Caco-2 (cell line): ENCODE measurements at regions not wholly inside any gene's neighbourhood (a gene's known extent, or its start where the extent isn't known, plus 50 kb on each side); places are given as distances from the start of the nearest gene placed in this dataset.

Experiments used
- BruUV-seq: library from RNA; stranded (reverse); fragments of 400-500 nt; replicated peaks from 2 replicates; lab custom pipeline; 2021; lab: Mats Ljungman, UMichigan
- CTCF ChIA-PET: fragments of 300-600 bp; sonication (Branson Sonifier 250); formaldehyde crosslinking; loops from one replicate; lab custom pipeline; 2022; ENCODE audit warnings: antibody characterized with exemption; lab: Charles Lee
- POLR2A ChIA-PET: fragments of 300-600 bp; sonication (Branson Sonifier 250); formaldehyde crosslinking; loops from one replicate; lab custom pipeline; 2022; ENCODE audit warnings: antibody characterized with exemption; lab: Charles Lee
- DNase-seq, 2 experiments: peaks; one replicate each; pipeline versions ENCODE4 v3.0.0 to v3.0.0-alpha.2; 2020 to 2022
- H3K27me3 ChIP-seq: replicated peaks from 2 replicates; pipeline ENCODE4 v1.6.0; 2011; ENCODE audit warnings: low read length; ENCODE audit not compliant: control insufficient read depth, insufficient read depth
- H3K36me3 ChIP-seq: 2 replicates; pipeline ENCODE4 v1.5.1; 2011; ENCODE audit warnings: low read length; ENCODE audit not compliant: control insufficient read depth, insufficient read depth
- H3K4me1 ChIP-seq: fragments of 250-450 bp; sonication (Bioruptor Pico); 2 replicates; pipeline ENCODE4 v1.5.1; 2020; ENCODE audit warnings: mild to moderate bottlenecking
- H3K4me3 ChIP-seq: 2 replicates; pipeline ENCODE4 v1.5.1; 2011; ENCODE audit warnings: low read depth, mild to moderate bottlenecking, control low read depth, low read length
- H3K9me3 ChIP-seq: fragments of 250-450 bp; sonication (Bioruptor Pico); 2 replicates; pipeline ENCODE4 v1.5.1; 2020; ENCODE audit warnings: mild to moderate bottlenecking, moderate library complexity
- H3K27ac Mint-ChIP-seq: one replicate; pipeline ENCODE4 v1.8.0; 2022; ENCODE audit warnings: mixed read lengths; ENCODE audit not compliant: unreplicated experiment
- H3K27me3 Mint-ChIP-seq: one replicate; pipeline ENCODE4 v1.8.0; 2022; ENCODE audit warnings: mixed read lengths; ENCODE audit not compliant: insufficient read depth, unreplicated experiment
- H3K36me3 Mint-ChIP-seq: one replicate; pipeline ENCODE4 v1.8.0; 2022; ENCODE audit warnings: mild to moderate bottlenecking, mixed read lengths; ENCODE audit not compliant: insufficient read depth, unreplicated experiment
- H3K4me1 Mint-ChIP-seq: one replicate; pipeline ENCODE4 v1.8.0; 2022; ENCODE audit warnings: low read depth, mixed read lengths; ENCODE audit not compliant: unreplicated experiment
- H3K4me3 Mint-ChIP-seq: one replicate; pipeline ENCODE4 v1.8.0; 2022; ENCODE audit warnings: mild to moderate bottlenecking, moderate library complexity, mixed read lengths; ENCODE audit not compliant: unreplicated experiment
- H3K9me3 Mint-ChIP-seq: one replicate; pipeline ENCODE4 v1.8.0; 2022; ENCODE audit warnings: mixed read lengths; ENCODE audit not compliant: unreplicated experiment
- intact Hi-C: fragments of 100-400 bp; cut with micrococcal nuclease; formaldehyde crosslinking; loops from one replicate; pipeline ENCODE4 v1.10.0; 2022; ENCODE audit not compliant: unreplicated experiment
- TF ChIP-seq, protein P1 (sequence below), 2 experiments: fragments of 200-600 bp in 1 of 2; IDR thresholded peaks; 1 replicate in 1 of 2; 2 replicates in 1 of 2; pipeline versions ENCODE4 v1.5.1 to v1.8.0; 2011 to 2022; ENCODE audit warnings: antibody characterized with exemption in 1 of 2, control low read depth in 1 of 2, inconsistent platforms in 1 of 2, low read depth in 1 of 2, low read length in 1 of 2, mild to moderate bottlenecking in 1 of 2, moderate library complexity in 1 of 2; ENCODE audit not compliant: insufficient read depth in 1 of 2, severe bottlenecking in 1 of 2, unreplicated experiment in 1 of 2

DNA sequence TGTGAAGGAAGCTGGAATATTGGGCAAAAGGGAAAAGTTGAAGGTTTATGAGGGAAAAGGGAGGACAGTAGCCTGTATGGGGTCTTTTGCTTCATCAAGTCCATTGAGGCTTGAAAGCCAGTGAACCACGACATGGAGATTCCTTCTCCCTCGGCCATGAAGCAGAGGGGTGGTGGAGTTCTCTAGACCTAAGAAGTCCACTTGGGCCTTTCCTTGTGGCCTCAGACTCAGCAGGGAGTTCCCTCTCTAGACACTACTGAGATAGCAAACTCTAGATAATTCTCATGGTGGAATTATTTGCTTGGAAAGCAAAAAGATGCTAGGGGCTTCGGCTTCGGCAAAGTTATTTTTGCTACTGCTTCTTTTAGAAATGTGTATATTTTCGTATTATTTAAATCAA is 78.5 kb downstream of the FOXD1 start:
- no peak for DNase-seq
- no peaks in the 10 kb centered on the region for H3K36me3 Mint-ChIP-seq
- Histone ChIP-seq H3K4me3 (no peak overlapping the region), H3K4me1 (no peaks in the 10 kb centered on the region), H3K36me3 (no peaks in the 10 kb centered on the region), H3K9me3 (no peaks in the 10 kb centered on the region), H3K27me3 (no peaks in the 10 kb centered on the region)
- no peaks in the 10 kb centered on the region for H3K27me3 Mint-ChIP-seq
- TF ChIP-seq, protein P1, sequence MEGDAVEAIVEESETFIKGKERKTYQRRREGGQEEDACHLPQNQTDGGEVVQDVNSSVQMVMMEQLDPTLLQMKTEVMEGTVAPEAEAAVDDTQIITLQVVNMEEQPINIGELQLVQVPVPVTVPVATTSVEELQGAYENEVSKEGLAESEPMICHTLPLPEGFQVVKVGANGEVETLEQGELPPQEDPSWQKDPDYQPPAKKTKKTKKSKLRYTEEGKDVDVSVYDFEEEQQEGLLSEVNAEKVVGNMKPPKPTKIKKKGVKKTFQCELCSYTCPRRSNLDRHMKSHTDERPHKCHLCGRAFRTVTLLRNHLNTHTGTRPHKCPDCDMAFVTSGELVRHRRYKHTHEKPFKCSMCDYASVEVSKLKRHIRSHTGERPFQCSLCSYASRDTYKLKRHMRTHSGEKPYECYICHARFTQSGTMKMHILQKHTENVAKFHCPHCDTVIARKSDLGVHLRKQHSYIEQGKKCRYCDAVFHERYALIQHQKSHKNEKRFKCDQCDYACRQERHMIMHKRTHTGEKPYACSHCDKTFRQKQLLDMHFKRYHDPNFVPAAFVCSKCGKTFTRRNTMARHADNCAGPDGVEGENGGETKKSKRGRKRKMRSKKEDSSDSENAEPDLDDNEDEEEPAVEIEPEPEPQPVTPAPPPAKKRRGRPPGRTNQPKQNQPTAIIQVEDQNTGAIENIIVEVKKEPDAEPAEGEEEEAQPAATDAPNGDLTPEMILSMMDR (IDR thresholded peaks at IDR 0.05; ENCODE audit: insufficient read depth in 1 of 2, low read depth in 1 of 2, low read length in 1 of 2, severe bottlenecking in 1 of 2, unreplicated experiment in 1 of 2) = no peak
- intact Hi-C loops = no loop called here
- no peak overlapping the region for H3K27ac Mint-ChIP-seq
- no peaks in the 10 kb centered on the region for H3K4me1 Mint-ChIP-seq
- CTCF ChIA-PET = no interaction called here
- no TSS peak for BruUV-seq
- H3K4me3 Mint-ChIP-seq = no peak overlapping the region
- H3K9me3 Mint-ChIP-seq = no peaks in the 10 kb centered on the region
- POLR2A ChIA-PET = no interaction called here

- intact Hi-C loops = no loop called here
- Mint-ChIP-seq H3K4me1 (no peaks in the 10 kb centered on the region), H3K9me3 (no peaks in the 10 kb centered on the region), H3K27ac (no peak overlapping the region), H3K27me3 (no peaks in the 10 kb centered on the region), H3K4me3 (no peak overlapping the region), H3K36me3 (no peaks in the 10 kb centered on the region)
- POLR2A ChIA-PET = no interaction called here
- no TSS peak for BruUV-seq
- Histone ChIP-seq H3K4me3 (no peak overlapping the region), H3K27me3 (no peaks in the 10 kb centered on the region), H3K9me3 (no peaks in the 10 kb centered on the region), H3K36me3 (no peaks in the 10 kb centered on the region), H3K4me1 (no peaks in the 10 kb centered on the region)
- CTCF ChIA-PET = no interaction called here
- TF ChIP-seq, protein P1 (IDR thresholded peaks at IDR 0.05; ENCODE audit: insufficient read depth in 1 of 2, low read depth in 1 of 2, low read length in 1 of 2, severe bottlenecking in 1 of 2, unreplicated experiment in 1 of 2) = no peak
- DNase-seq = no peak
Observed at GRCh38 chr5:73369278-73369677, 79.3 kb downstream of the FOXD1 start.

DNA sequence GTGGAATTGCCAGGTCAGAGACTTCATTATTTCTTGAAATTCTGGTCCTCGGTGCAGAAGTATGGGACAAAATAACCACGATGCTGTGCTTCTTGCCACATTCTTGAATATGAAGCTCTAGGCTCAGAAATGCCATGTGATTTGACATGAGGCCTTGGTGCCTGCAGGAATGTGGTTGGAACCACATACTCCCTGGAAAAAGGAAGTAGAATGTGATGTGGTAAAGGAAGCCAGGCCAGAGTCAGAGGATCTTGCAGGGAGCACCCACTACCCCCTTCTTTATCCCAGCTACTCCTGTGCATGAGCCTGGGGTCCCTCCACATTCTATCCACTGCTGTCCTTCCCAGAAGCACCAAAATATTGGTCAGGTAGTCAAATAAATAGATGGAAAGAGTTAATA is 80.9 kb downstream of the FOXD1 start:
- BruUV-seq = no TSS peak
- CTCF ChIA-PET = no interaction called here
- Histone ChIP-seq H3K9me3 (no peaks in the 10 kb centered on the region), H3K36me3 (no peaks in the 10 kb centered on the region), H3K27me3 (no peaks in the 10 kb centered on the region), H3K4me1 (no peaks in the 10 kb centered on the region), H3K4me3 (no peak overlapping the region)
- Mint-ChIP-seq H3K9me3 (no peaks in the 10 kb centered on the region), H3K27me3 (no peaks in the 10 kb centered on the region), H3K4me3 (no peak overlapping the region), H3K27ac (no peak overlapping the region), H3K4me1 (no peaks in the 10 kb centered on the region), H3K36me3 (no peaks in the 10 kb centered on the region)
- intact Hi-C loops = no loop called here
- TF ChIP-seq, protein P1 (IDR thresholded peaks at IDR 0.05; ENCODE audit: insufficient read depth in 1 of 2, low read depth in 1 of 2, low read length in 1 of 2, severe bottlenecking in 1 of 2, unreplicated experiment in 1 of 2) = no peak
- DNase-seq = no peak
- POLR2A ChIA-PET = no interaction called here
